ENCODE measurements at regions not wholly inside any gene's neighbourhood (a gene's known extent, or its start where the extent isn't known, plus 50 kb on each side); places are given as distances from the start of the nearest gene placed in this dataset.
"Not testable (repeated sequence)": the region's sequence is repeated elsewhere in the genome, so short reads cannot be mapped to it uniquely, and the experiment has no call there.

- no peak for DNase-seq
Observed at GRCh38 chr9:89674667-89675057, 69.8 kb downstream of the GADD45G start.

- no peak for DNase-seq
Observed at GRCh38 chr9:89675058-89675742, 70.4 kb downstream of the GADD45G start.

- DNase-seq, result no peak
Observed at GRCh38 chr9:89676281-89676680, 71.5 kb downstream of the GADD45G start.

- DNase-seq, result no peak
Observed at GRCh38 chr9:89677702-89678395, 73.0 kb downstream of the GADD45G start.

- no peak for DNase-seq
Observed at GRCh38 chr9:89678396-89679015, 73.7 kb downstream of the GADD45G start.

- no peak for DNase-seq
Observed at GRCh38 chr9:89679016-89679415, 74.2 kb downstream of the GADD45G start.

- no peak for DNase-seq
Observed at GRCh38 chr9:89679581-89679980, 74.8 kb downstream of the GADD45G start.

GRCh38 chr9:89680547-89681467 lies 76.0 kb downstream of the GADD45G start:
- DNase-seq, result no peak

- DNase-seq, result not testable (repeated sequence)
Observed at GRCh38 chr9:89681468-89681859, 76.7 kb downstream of the GADD45G start.

- no peak for DNase-seq
Observed at GRCh38 chr9:89683626-89684025, 78.8 kb downstream of the GADD45G start.

- no peak for DNase-seq
Observed at GRCh38 chr9:89684218-89684617, 79.4 kb downstream of the GADD45G start.

GRCh38 chr9:89684912-89685636 lies 80.3 kb downstream of the GADD45G start:
- DNase-seq, result no peak

- no peak for DNase-seq
Observed at GRCh38 chr9:89685698-89686097, 80.9 kb downstream of the GADD45G start.

GRCh38 chr9:89686126-89686525 lies 81.3 kb downstream of the GADD45G start:
- no peak for DNase-seq

- no peak for DNase-seq
Observed at GRCh38 chr9:89686621-89687020, 81.8 kb downstream of the GADD45G start.

- DNase-seq, result no peak
Observed at GRCh38 chr9:89687188-89687587, 82.4 kb downstream of the GADD45G start.

GRCh38 chr9:89687848-89688247 lies 83.0 kb downstream of the GADD45G start:
- DNase-seq, result no peak

- not testable (repeated sequence) for DNase-seq
Observed at GRCh38 chr9:89689321-89689720, 84.5 kb downstream of the GADD45G start.

GRCh38 chr9:89690334-89690912 lies 85.6 kb downstream of the GADD45G start:
- no peak for DNase-seq

- DNase-seq, result no peak
Observed at GRCh38 chr9:89695441-89695891, 90.7 kb downstream of the GADD45G start.

- DNase-seq, result not testable (repeated sequence)
Observed at GRCh38 chr9:89695979-89696378, 91.2 kb downstream of the GADD45G start.

GRCh38 chr9:89696780-89697179 lies 92.0 kb downstream of the GADD45G start:
- no peak for DNase-seq
